ENCODE measurements at regions not wholly inside any gene's neighbourhood (a gene's known extent, or its start where the extent isn't known, plus 50 kb on each side); places are given as distances from the start of the nearest gene placed in this dataset.

- TF ChIP-seq, protein P1, sequence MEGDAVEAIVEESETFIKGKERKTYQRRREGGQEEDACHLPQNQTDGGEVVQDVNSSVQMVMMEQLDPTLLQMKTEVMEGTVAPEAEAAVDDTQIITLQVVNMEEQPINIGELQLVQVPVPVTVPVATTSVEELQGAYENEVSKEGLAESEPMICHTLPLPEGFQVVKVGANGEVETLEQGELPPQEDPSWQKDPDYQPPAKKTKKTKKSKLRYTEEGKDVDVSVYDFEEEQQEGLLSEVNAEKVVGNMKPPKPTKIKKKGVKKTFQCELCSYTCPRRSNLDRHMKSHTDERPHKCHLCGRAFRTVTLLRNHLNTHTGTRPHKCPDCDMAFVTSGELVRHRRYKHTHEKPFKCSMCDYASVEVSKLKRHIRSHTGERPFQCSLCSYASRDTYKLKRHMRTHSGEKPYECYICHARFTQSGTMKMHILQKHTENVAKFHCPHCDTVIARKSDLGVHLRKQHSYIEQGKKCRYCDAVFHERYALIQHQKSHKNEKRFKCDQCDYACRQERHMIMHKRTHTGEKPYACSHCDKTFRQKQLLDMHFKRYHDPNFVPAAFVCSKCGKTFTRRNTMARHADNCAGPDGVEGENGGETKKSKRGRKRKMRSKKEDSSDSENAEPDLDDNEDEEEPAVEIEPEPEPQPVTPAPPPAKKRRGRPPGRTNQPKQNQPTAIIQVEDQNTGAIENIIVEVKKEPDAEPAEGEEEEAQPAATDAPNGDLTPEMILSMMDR (IDR thresholded peaks at IDR 0.05; ENCODE audit: insufficient read depth, low read length), result no peak
- no peak for DNase-seq (ENCODE audit: low read depth)
- H3K4me3 ChIP-seq (ENCODE audit: low read depth, low read length), result no peak overlapping the region
Observed at GRCh38 chr10:42998481-42999384, 78.1 kb upstream of the RET start.

GRCh38 chr10:42999385-43000020, 77.4 kb upstream of the RET start:
- no peak overlapping the region for H3K4me3 ChIP-seq (ENCODE audit: low read depth, low read length)
- TF ChIP-seq, protein P1 (IDR thresholded peaks at IDR 0.05; ENCODE audit: insufficient read depth, low read length), result no peak
- DNase-seq (ENCODE audit: low read depth), result no peak

DNA sequence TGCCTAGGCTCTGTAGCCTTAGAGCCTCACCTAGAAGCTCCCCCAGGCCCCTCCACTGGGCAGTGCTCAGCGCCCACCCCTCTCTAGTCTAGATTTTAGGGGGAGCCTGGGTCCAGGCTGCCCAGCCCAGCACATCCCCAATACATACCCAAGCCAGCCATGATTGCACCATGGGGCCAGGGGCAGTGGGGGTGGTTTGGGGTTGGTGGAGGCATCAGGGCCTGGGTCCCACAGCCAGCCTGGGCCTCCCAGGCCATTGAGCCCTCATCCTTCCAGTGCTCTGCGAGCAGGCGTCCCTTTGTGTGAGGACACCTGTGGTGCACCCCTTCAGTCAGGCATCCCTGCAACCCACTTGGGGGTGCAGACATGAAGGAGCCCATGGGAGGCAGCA, 76.9 kb upstream of the RET start:
- TF ChIP-seq, protein P1 (IDR thresholded peaks at IDR 0.05; ENCODE audit: insufficient read depth, low read length), result no peak
- DNase-seq (ENCODE audit: low read depth), result no peak
- H3K4me3 ChIP-seq (ENCODE audit: low read depth, low read length), result no peak overlapping the region

GRCh38 chr10:43000651-43001426, 76.0 kb upstream of the RET start:
- TF ChIP-seq, protein P1 (IDR thresholded peaks at IDR 0.05; ENCODE audit: insufficient read depth, low read length), result no peak
- DNase-seq (ENCODE audit: low read depth), result no peak
- no peak overlapping the region for H3K4me3 ChIP-seq (ENCODE audit: low read depth, low read length)

DNA sequence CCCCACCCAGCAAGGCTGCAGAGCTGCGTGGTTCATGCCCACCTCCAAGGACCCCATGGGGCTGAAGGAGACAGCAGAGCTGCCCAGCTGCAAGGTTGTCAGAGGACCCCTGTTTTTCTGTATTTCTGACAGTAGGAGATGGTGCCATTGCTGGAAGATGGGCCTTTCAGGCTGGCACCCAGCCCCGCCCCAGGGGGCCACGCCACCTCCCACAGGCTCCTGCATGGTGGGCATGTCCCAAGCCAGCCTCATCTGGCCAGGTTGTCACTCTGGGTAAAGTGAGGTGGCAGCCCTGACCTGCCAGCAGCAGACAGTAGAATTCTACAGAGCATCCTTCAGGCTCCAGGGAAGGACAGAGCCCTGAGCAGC, 75.5 kb upstream of the RET start:
- H3K4me3 ChIP-seq (ENCODE audit: low read depth, low read length), result no peak overlapping the region
- TF ChIP-seq, protein P1 (IDR thresholded peaks at IDR 0.05; ENCODE audit: insufficient read depth, low read length), result no peak
- DNase-seq (ENCODE audit: low read depth), result no peak

GRCh38 chr10:43002596-43002995, 74.3 kb upstream of the RET start:
- H3K4me3 ChIP-seq (ENCODE audit: low read depth, low read length), result no peak overlapping the region
- DNase-seq (ENCODE audit: low read depth), result no peak
- TF ChIP-seq, protein P1 (IDR thresholded peaks at IDR 0.05; ENCODE audit: insufficient read depth, low read length), result no peak
